ENCODE measurements at regions not wholly inside any gene's neighbourhood (a gene's known extent, or its start where the extent isn't known, plus 50 kb on each side); places are given as distances from the start of the nearest gene placed in this dataset.

- Histone ChIP-seq H3K4me1 (ENCODE audit: insufficient read depth, low read length, severe bottlenecking) (no peaks in the 10 kb centered on the region), H3F3A (ENCODE audit: insufficient read depth, low read length) (no peaks in the 10 kb centered on the region), H2AFZ (ENCODE audit: low read length) (no peak overlapping the region), H3K27me3 (ENCODE audit: insufficient read depth, low read length) (no peaks in the 10 kb centered on the region), H3K9me3 (ENCODE audit: low read length) (no peaks in the 10 kb centered on the region), H3K27ac (ENCODE audit: low read depth, low read length, poor library complexity, severe bottlenecking) (no peak overlapping the region), H4K20me1 (ENCODE audit: insufficient read depth, low read length) (no peaks in the 10 kb centered on the region), H3K9me2 (ENCODE audit: low read depth, low read length) (no peaks in the 10 kb centered on the region), H3K79me2 (ENCODE audit: insufficient read depth, low read length) (no peaks in the 10 kb centered on the region), H3K4me2 (ENCODE audit: low read length) (no peak overlapping the region), H3K9ac (ENCODE audit: low read length) (no peak overlapping the region), H3K36me3 (ENCODE audit: insufficient read depth, low read length) (no peaks in the 10 kb centered on the region), H3K4me3 (ENCODE audit: low read depth, low read length, poor library complexity, severe bottlenecking) (no peak overlapping the region)
- no peak for TF ChIP-seq CTCF (IDR thresholded peaks at IDR 0.05; ENCODE audit: low read length)
- no peak for TF ChIP-seq EZH2 (IDR thresholded peaks at IDR 0.05; ENCODE audit: borderline replicate concordance, low read length)
Measured at GRCh38 chr15:27694506-27695087, 404.5 kb downstream of the OCA2 start.

GRCh38 chr15:27693280-27693679 is 405.8 kb downstream of the OCA2 start:
- Histone ChIP-seq H3K4me3 (ENCODE audit: low read depth, low read length, poor library complexity, severe bottlenecking) (no peak overlapping the region), H3K9me3 (ENCODE audit: low read length) (no peaks in the 10 kb centered on the region), H3F3A (ENCODE audit: insufficient read depth, low read length) (no peaks in the 10 kb centered on the region), H3K36me3 (ENCODE audit: insufficient read depth, low read length) (no peaks in the 10 kb centered on the region), H3K4me1 (ENCODE audit: insufficient read depth, low read length, severe bottlenecking) (no peaks in the 10 kb centered on the region), H3K9me2 (ENCODE audit: low read depth, low read length) (no peaks in the 10 kb centered on the region), H4K20me1 (ENCODE audit: insufficient read depth, low read length) (no peaks in the 10 kb centered on the region), H3K79me2 (ENCODE audit: insufficient read depth, low read length) (no peaks in the 10 kb centered on the region), H3K27ac (ENCODE audit: low read depth, low read length, poor library complexity, severe bottlenecking) (no peak overlapping the region), H3K9ac (ENCODE audit: low read length) (no peak overlapping the region), H2AFZ (ENCODE audit: low read length) (no peak overlapping the region), H3K4me2 (ENCODE audit: low read length) (no peak overlapping the region), H3K27me3 (ENCODE audit: insufficient read depth, low read length) (no peaks in the 10 kb centered on the region)
- TF ChIP-seq EZH2 (IDR thresholded peaks at IDR 0.05; ENCODE audit: borderline replicate concordance, low read length) (no peak), CTCF (IDR thresholded peaks at IDR 0.05; ENCODE audit: low read length) (no peak)

- Histone ChIP-seq H3K36me3 (ENCODE audit: insufficient read depth, low read length) (no peaks in the 10 kb centered on the region), H3K4me1 (ENCODE audit: insufficient read depth, low read length, severe bottlenecking) (no peaks in the 10 kb centered on the region), H3K27ac (ENCODE audit: low read depth, low read length, poor library complexity, severe bottlenecking) (no peak overlapping the region), H4K20me1 (ENCODE audit: insufficient read depth, low read length) (no peaks in the 10 kb centered on the region), H3K27me3 (ENCODE audit: insufficient read depth, low read length) (no peaks in the 10 kb centered on the region), H3K9ac (ENCODE audit: low read length) (no peak overlapping the region), H3K79me2 (ENCODE audit: insufficient read depth, low read length) (no peaks in the 10 kb centered on the region), H3K4me3 (ENCODE audit: low read depth, low read length, poor library complexity, severe bottlenecking) (no peak overlapping the region), H2AFZ (ENCODE audit: low read length) (no peak overlapping the region), H3K4me2 (ENCODE audit: low read length) (no peak overlapping the region), H3K9me3 (ENCODE audit: low read length) (no peaks in the 10 kb centered on the region), H3F3A (ENCODE audit: insufficient read depth, low read length) (no peaks in the 10 kb centered on the region), H3K9me2 (ENCODE audit: low read depth, low read length) (no peaks in the 10 kb centered on the region)
- TF ChIP-seq EZH2 (IDR thresholded peaks at IDR 0.05; ENCODE audit: borderline replicate concordance, low read length) (no peak), CTCF (IDR thresholded peaks at IDR 0.05; ENCODE audit: low read length) (no peak)
Measured at GRCh38 chr15:27692438-27692837, 406.7 kb downstream of the OCA2 start.
